H1 (cell line): ENCODE measurements at regions not wholly inside any gene's neighbourhood (a gene's known extent, or its start where the extent isn't known, plus 50 kb on each side); places are given as distances from the start of the nearest gene placed in this dataset.

Source experiments
- CTCF ChIA-PET: fragments of 300-600 bp; sonication (Branson Sonifier 250); formaldehyde crosslinking; loops from one replicate; lab custom pipeline; 2021; ENCODE audit not compliant: partially characterized antibody; lab: Charles Lee
- POLR2A ChIA-PET: fragments of 300-600 bp; sonication (Branson Sonifier 250); formaldehyde crosslinking; loops from one replicate; lab custom pipeline; 2021; ENCODE audit warnings: inconsistent platforms; ENCODE audit not compliant: partially characterized antibody; lab: Charles Lee
- DNase-seq, 2 experiments: peaks; one replicate each; pipeline versions ENCODE4 v3.0.0 to v3.0.0-alpha.2; 2010 to 2022; ENCODE audit warnings: low spot score in 2 of 2, low read depth in 1 of 2, mixed read lengths in 1 of 2
- FAIRE-seq: peaks from 2 replicates; lab custom pipeline; 2011; peaks lifted over from hg19 to GRCh38; lab: Jason Lieb, UNC
- H2AFZ ChIP-seq: 2 replicates; pipeline ENCODE4 v1.8.1; 2012; ENCODE audit warnings: low read length, inconsistent platforms
- H2AK5ac ChIP-seq: 2 replicates; pipeline ENCODE4 v1.6.1; 2013; ENCODE audit warnings: low read depth, low read length
- H2BK120ac ChIP-seq: replicated peaks from 2 replicates; pipeline ENCODE3; 2013; ENCODE audit warnings: low read depth, low read length, inconsistent platforms
- H2BK12ac ChIP-seq: 2 replicates; pipeline ENCODE4 v1.6.1; 2013; ENCODE audit warnings: low read depth, low read length
- H2BK15ac ChIP-seq: 2 replicates; pipeline ENCODE4 v1.6.1; 2013; ENCODE audit warnings: low read length
- H2BK20ac ChIP-seq: 2 replicates; pipeline ENCODE4 v1.6.1; 2013; ENCODE audit warnings: low read length
- H2BK5ac ChIP-seq: 2 replicates; pipeline ENCODE4 v1.6.1; 2013; ENCODE audit warnings: low read depth, low read length
- H3K14ac ChIP-seq: 2 replicates; pipeline ENCODE4 v1.6.1; 2013; ENCODE audit warnings: inconsistent platforms; ENCODE audit not compliant: insufficient read length
- H3K18ac ChIP-seq: 2 replicates; pipeline ENCODE4 v1.6.1; 2013; ENCODE audit warnings: low read length; ENCODE audit errors: extremely low read depth
- H3K23ac ChIP-seq: 2 replicates; pipeline ENCODE4 v1.6.1; 2013; ENCODE audit warnings: inconsistent platforms; ENCODE audit not compliant: insufficient read length
- H3K23me2 ChIP-seq: 2 replicates; pipeline ENCODE4 v1.6.1; 2013; ENCODE audit warnings: low read depth, low read length
- H3K27ac ChIP-seq: 2 replicates; pipeline ENCODE4 v1.6.1; 2011; ENCODE audit warnings: low read depth, low read length, inconsistent platforms
- H3K27me3 ChIP-seq, 4 experiments: replicated peaks in 1 of 4; 1 replicate in 1 of 4; 2 replicates in 3 of 4; pipeline versions ENCODE4 v1.6.1 to v1.8.1; 2011 to 2013; ENCODE audit warnings: low read length in 3 of 4, mild to moderate bottlenecking in 3 of 4, inconsistent platforms in 2 of 4, mixed read lengths in 2 of 4, moderate library complexity in 1 of 4; ENCODE audit not compliant: control insufficient read depth in 3 of 4, insufficient read depth in 3 of 4; ENCODE audit errors: extremely low read depth in 1 of 4
- H3K36me3 ChIP-seq, 4 experiments: 2 replicates each; pipeline versions ENCODE4 v1.6.1 to v1.8.1; 2011 to 2013; ENCODE audit warnings: mild to moderate bottlenecking in 4 of 4, low read length in 3 of 4, moderate library complexity in 2 of 4, control low read depth in 1 of 4, inconsistent platforms in 1 of 4; ENCODE audit not compliant: insufficient read depth in 4 of 4, control insufficient read depth in 2 of 4
- H3K4ac ChIP-seq: replicated peaks from 2 replicates; pipeline ENCODE3; 2013; ENCODE audit warnings: low read length, low read depth, mixed read lengths, inconsistent platforms; ENCODE audit not compliant: insufficient read length
- H3K4me1 ChIP-seq, 4 experiments: replicated peaks in 1 of 4; 1 replicate in 1 of 4; 2 replicates in 3 of 4; pipeline versions ENCODE4 v1.6.1 to v1.8.1; 2011 to 2013; ENCODE audit warnings: low read length in 3 of 4, inconsistent platforms in 2 of 4, mixed read lengths in 1 of 4; ENCODE audit not compliant: insufficient read depth in 4 of 4, control insufficient read depth in 3 of 4
- H3K4me2 ChIP-seq, 2 experiments: 2 replicates each; pipeline versions ENCODE4 v1.6.1 to v1.8.1; 2011 to 2013; ENCODE audit warnings: low read depth in 2 of 2, low read length in 2 of 2, control low read depth in 1 of 2, inconsistent platforms in 1 of 2, mild to moderate bottlenecking in 1 of 2; ENCODE audit not compliant: insufficient read depth in 1 of 2
- H3K4me3 ChIP-seq, 4 experiments: fragments of 200-600, 300-600 bp in 1 of 4; sonication (generic), shearing (Covaris generic), sonication (Bioruptor Twin) in 1 of 4; 2 replicates each; pipeline versions ENCODE4 v1.5.1 to v1.8.1; 2011 to 2016; ENCODE audit warnings: low read length in 4 of 4, low read depth in 3 of 4, control low read depth in 2 of 4, inconsistent platforms in 2 of 4, mild to moderate bottlenecking in 2 of 4, mixed read lengths in 1 of 4, moderate library complexity in 1 of 4; ENCODE audit not compliant: insufficient read depth in 2 of 4; ENCODE audit errors: extremely low read depth in 1 of 4
- H3K56ac ChIP-seq: replicated peaks from 2 replicates; pipeline ENCODE3; 2013; ENCODE audit warnings: low read depth, mild to moderate bottlenecking, mixed read lengths, low read length, inconsistent platforms; ENCODE audit not compliant: insufficient read length
- H3K79me1 ChIP-seq: 2 replicates; pipeline ENCODE4 v1.6.1; 2013; ENCODE audit warnings: low read depth, low read length, control low read depth
- H3K79me2 ChIP-seq, 2 experiments: 2 replicates each; pipeline versions ENCODE4 v1.6.1 to v1.8.1; 2012 to 2013; ENCODE audit warnings: low read length in 2 of 2, mild to moderate bottlenecking in 2 of 2, inconsistent platforms in 1 of 2; ENCODE audit not compliant: insufficient read depth in 2 of 2, control insufficient read depth in 1 of 2
- H3K9ac ChIP-seq, 4 experiments: replicated peaks in 1 of 4; 1 replicate in 1 of 4; 2 replicates in 3 of 4; pipeline versions ENCODE4 v1.6.1 to v1.8.1; 2011 to 2013; ENCODE audit warnings: low read depth in 3 of 4, low read length in 3 of 4, control low read depth in 2 of 4, mild to moderate bottlenecking in 2 of 4, moderate library complexity in 2 of 4, inconsistent platforms in 1 of 4; ENCODE audit errors: extremely low read depth in 1 of 4
- H3K9me3 ChIP-seq, 2 experiments: 2 replicates each; pipeline versions ENCODE4 v1.6.1 to v1.8.1; 2012 to 2013; ENCODE audit warnings: mild to moderate bottlenecking in 2 of 2, moderate library complexity in 2 of 2, control low read depth in 1 of 2, inconsistent platforms in 1 of 2, low read depth in 1 of 2, low read length in 1 of 2, mixed read lengths in 1 of 2; ENCODE audit not compliant: insufficient read depth in 2 of 2
- H4K20me1 ChIP-seq, 2 experiments: replicated peaks in 1 of 2; 2 replicates each; pipeline versions ENCODE3 to v1.8.1; 2011 to 2013; ENCODE audit warnings: inconsistent platforms in 2 of 2, low read length in 2 of 2, mild to moderate bottlenecking in 1 of 2; ENCODE audit not compliant: insufficient read depth in 2 of 2, control insufficient read depth in 1 of 2
- H4K5ac ChIP-seq: 2 replicates; pipeline ENCODE4 v1.6.1; 2013; ENCODE audit warnings: low read length, low read depth, mixed read lengths, inconsistent platforms; ENCODE audit not compliant: insufficient read length
- H4K8ac ChIP-seq: 2 replicates; pipeline ENCODE4 v1.8.0; 2013; ENCODE audit warnings: mild to moderate bottlenecking, moderate library complexity, low read length, inconsistent platforms; ENCODE audit not compliant: insufficient read depth; ENCODE audit errors: extremely low read depth
- H4K91ac ChIP-seq: replicated peaks from 2 replicates; pipeline ENCODE3; 2013; ENCODE audit warnings: low read length, mixed read lengths, inconsistent platforms; ENCODE audit not compliant: insufficient read length
- CBX8 ChIP-seq: fragments of 300-800, 300-1000 bp; sonication (generic); IDR thresholded peaks from 2 replicates; pipeline ENCODE4 v1.7.1; 2016; ENCODE audit warnings: low read depth, low read length, borderline replicate concordance
- CHD2 ChIP-seq: IDR thresholded peaks from 2 replicates; pipeline ENCODE4 v1.6.1; 2012; ENCODE audit warnings: low read length, improper control_type of control experiment
- RAD21 ChIP-seq, 2 experiments: IDR thresholded peaks in 1 of 2; conservative IDR thresholded peaks in 1 of 2; 2 replicates each; pipeline ENCODE4 v1.6.1; 2011; ENCODE audit warnings: low read depth in 2 of 2, low read length in 2 of 2, improper control_type of control experiment in 1 of 2, inconsistent platforms in 1 of 2, mild to moderate bottlenecking in 1 of 2, moderate library complexity in 1 of 2
- SP2 ChIP-seq: IDR thresholded peaks from 2 replicates; pipeline ENCODE4 v1.6.1; 2012; ENCODE audit warnings: mild to moderate bottlenecking, low read length, inconsistent platforms
- SUZ12 ChIP-seq: fragments of 200-600 bp; sonication (generic); IDR thresholded peaks from 2 replicates; pipeline ENCODE4 v1.6.1; 2012; ENCODE audit warnings: mild to moderate bottlenecking, inconsistent platforms, low read length, moderate library complexity, mixed read lengths
- TCF12 ChIP-seq: IDR thresholded peaks from 2 replicates; pipeline ENCODE4 v1.6.1; 2011; ENCODE audit warnings: low read depth, mild to moderate bottlenecking, low read length
- ZNF274 ChIP-seq: IDR thresholded peaks from 2 replicates; pipeline ENCODE4 v1.7.0; 2012; ENCODE audit warnings: low read length, borderline replicate concordance; ENCODE audit errors: extremely low read depth
- WGBS, 2 experiments: shearing (Covaris generic) in 1 of 2; methylation state at CpG; one replicate each; pipeline versions ENCODE4 v1.1.6 to v1.1.7; 2013 to 2015; ENCODE audit warnings: low lambda C conversion rate in 2 of 2, mixed read lengths in 2 of 2, inconsistent platforms in 1 of 2, low coverage in 1 of 2, missing lambda C conversion rate in 1 of 2; ENCODE audit not compliant: insufficient replicate concordance in 2 of 2, insufficient coverage in 1 of 2, insufficient read length in 1 of 2; ENCODE audit errors: extremely low coverage in 1 of 2, missing lambda C conversion rate in 1 of 2; 5-methylcytosine and 5-hydroxymethylcytosine counted together
- TF ChIP-seq, protein P1 (sequence below): IDR thresholded peaks from 2 replicates; pipeline ENCODE4 v1.6.1; 2012; ENCODE audit warnings: low read length, inconsistent platforms

DNA sequence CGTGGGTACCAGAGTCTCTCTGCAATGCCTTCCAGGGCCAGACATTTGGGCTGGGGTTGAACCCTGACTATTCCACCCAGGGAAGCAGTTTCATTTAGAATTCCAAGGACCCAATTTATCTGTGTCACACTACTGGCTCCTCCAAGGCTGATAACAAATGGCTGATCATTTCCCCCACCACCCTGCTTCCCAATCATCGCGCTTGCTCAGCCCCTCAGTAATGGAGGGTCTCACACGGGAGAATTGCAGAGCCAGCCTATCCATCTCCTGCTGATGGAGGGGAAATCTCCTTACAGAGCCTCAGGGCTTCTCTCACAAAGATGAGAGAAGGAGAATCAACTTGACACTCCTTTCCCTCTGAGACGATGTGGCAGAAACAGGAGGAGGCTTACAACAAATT lies 78.4 kb upstream of the WSCD2 start:
- WGBS, 2 experiments: 91% methylated on average over 5 of the region's 5 CpGs; no CpG with 5 or more reads in 1 of the 2 experiments
- FAIRE-seq: no peak
- TF ChIP-seq TCF12 (no peak), ZNF274 (no peak), CBX8 (no peak), CHD2 (no peak), RAD21 (IDR thresholded peaks at IDR 0.05 in 1 of 2, conservative IDR thresholded peaks at IDR 0.05 in 1 of 2; ENCODE audit: low read depth in 2 of 2, low read length in 2 of 2) (no peak), SUZ12 (no peak), SP2 (no peak)
- TF ChIP-seq, protein P1, sequence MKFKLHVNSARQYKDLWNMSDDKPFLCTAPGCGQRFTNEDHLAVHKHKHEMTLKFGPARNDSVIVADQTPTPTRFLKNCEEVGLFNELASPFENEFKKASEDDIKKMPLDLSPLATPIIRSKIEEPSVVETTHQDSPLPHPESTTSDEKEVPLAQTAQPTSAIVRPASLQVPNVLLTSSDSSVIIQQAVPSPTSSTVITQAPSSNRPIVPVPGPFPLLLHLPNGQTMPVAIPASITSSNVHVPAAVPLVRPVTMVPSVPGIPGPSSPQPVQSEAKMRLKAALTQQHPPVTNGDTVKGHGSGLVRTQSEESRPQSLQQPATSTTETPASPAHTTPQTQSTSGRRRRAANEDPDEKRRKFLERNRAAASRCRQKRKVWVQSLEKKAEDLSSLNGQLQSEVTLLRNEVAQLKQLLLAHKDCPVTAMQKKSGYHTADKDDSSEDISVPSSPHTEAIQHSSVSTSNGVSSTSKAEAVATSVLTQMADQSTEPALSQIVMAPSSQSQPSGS: no peak

More for the DNA sequence above, 78.4 kb upstream of the WSCD2 start:
- Histone ChIP-seq H3K79me1 (no peaks in the 10 kb centered on the region), H2BK5ac (no peak overlapping the region), H3K4ac (no peak overlapping the region), H4K91ac (no peak overlapping the region), H3K27ac (no peak overlapping the region), H4K5ac (no peak overlapping the region), H3K4me3 (no peak overlapping the region), H3K4me1 (peaks cover 0 to 5% (median 2%) of the 10 kb centered on the region in 4 experiments; a peak in 3 of 7 replicates), H3K79me2 (no peaks in the 10 kb centered on the region), H3K56ac (no peak overlapping the region), H2AFZ (peak overlapping the region; percentile 29; the same call in 1 of the 2 replicates), H3K27me3 (0 out of 7 replicates have a peak, but pooled peaks cover 0 to 2% (median 0%) of the 10 kb centered on the region in 4 experiments), H3K23me2 (no peaks in the 10 kb centered on the region), H3K9me3 (no peaks in the 10 kb centered on the region), H3K9ac (no peak overlapping the region), H3K4me2 (no peak overlapping the region), H2BK120ac (no peak overlapping the region), H2AK5ac (no peak overlapping the region), H2BK15ac (no peak overlapping the region), H3K18ac (no peak overlapping the region), H3K36me3 (no peaks in the 10 kb centered on the region), H2BK20ac (no peak overlapping the region), H4K20me1 (no peaks in the 10 kb centered on the region), H2BK12ac (no peak overlapping the region), H3K14ac (no peak overlapping the region), H3K23ac (no peak overlapping the region), H4K8ac (no peak overlapping the region)
- DNase-seq: no peak
- ChIA-PET POLR2A (no interaction called here), CTCF (interaction anchor here (2.1 kb wide), 2 partner anchors 13 to 58 kb away, joined by 7 to 8 read pairs; no protein-coding TSS in a partner anchor)
